Peyer's patch (tissue), 4 donors: ENCODE measurements at regions not wholly inside any gene's neighbourhood (a gene's known extent, or its start where the extent isn't known, plus 50 kb on each side); places are given as distances from the start of the nearest gene placed in this dataset.

ENCODE experiments used
- POLR2A ChIP-seq, 2 donors: fragments of 450-650 bp; IDR thresholded peaks; one replicate each; pipeline ENCODE4 v1.5.1; 2017; ENCODE audit warnings: antibody characterized with exemption in 2 of 2, mild to moderate bottlenecking in 2 of 2, moderate library complexity in 2 of 2
- TF ChIP-seq, protein P1 (sequence below), 6 experiments: fragments of 450-650 bp in 4 of 6; fragments of 200-600 bp in 2 of 6; sonication (generic) in 1 of 6; IDR thresholded peaks; one replicate each; pipeline ENCODE4 v1.5.1; 2017 to 2019; ENCODE audit warnings: antibody characterized with exemption in 6 of 6, mild to moderate bottlenecking in 3 of 6, moderate library complexity in 1 of 6

- no peak for TF ChIP-seq POLR2A (IDR thresholded peaks at IDR 0.05)
- TF ChIP-seq, protein P1, sequence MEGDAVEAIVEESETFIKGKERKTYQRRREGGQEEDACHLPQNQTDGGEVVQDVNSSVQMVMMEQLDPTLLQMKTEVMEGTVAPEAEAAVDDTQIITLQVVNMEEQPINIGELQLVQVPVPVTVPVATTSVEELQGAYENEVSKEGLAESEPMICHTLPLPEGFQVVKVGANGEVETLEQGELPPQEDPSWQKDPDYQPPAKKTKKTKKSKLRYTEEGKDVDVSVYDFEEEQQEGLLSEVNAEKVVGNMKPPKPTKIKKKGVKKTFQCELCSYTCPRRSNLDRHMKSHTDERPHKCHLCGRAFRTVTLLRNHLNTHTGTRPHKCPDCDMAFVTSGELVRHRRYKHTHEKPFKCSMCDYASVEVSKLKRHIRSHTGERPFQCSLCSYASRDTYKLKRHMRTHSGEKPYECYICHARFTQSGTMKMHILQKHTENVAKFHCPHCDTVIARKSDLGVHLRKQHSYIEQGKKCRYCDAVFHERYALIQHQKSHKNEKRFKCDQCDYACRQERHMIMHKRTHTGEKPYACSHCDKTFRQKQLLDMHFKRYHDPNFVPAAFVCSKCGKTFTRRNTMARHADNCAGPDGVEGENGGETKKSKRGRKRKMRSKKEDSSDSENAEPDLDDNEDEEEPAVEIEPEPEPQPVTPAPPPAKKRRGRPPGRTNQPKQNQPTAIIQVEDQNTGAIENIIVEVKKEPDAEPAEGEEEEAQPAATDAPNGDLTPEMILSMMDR (IDR thresholded peaks at IDR 0.05), result no peak
Observed at GRCh38 chr4:175176710-175177109, 258.6 kb downstream of the ADAM29 start.
